ENCODE measurements at regions not wholly inside any gene's neighbourhood (a gene's known extent, or its start where the extent isn't known, plus 50 kb on each side); places are given as distances from the start of the nearest gene placed in this dataset.
A peak's percentile ranks its signal among the peaks of the same experiment; 100 is the strongest.
"Not testable (repeated sequence)": the region's sequence is repeated elsewhere in the genome, so short reads cannot be mapped to it uniquely, and the experiment has no call there.

- H3K9me3 ChIP-seq, result no peaks in the 10 kb centered on the region
- TF ChIP-seq POLR2A (IDR thresholded peaks at IDR 0.05) (no peak), CTCF (IDR thresholded peaks at IDR 0.05) (no peak)
- peaks cover 0 to 74% (median 8%) of the 10 kb centered on the region in 9 donors for H3K27me3 ChIP-seq
- 19 to 22% (median 21%) methylated on average over 7 of the region's 7 CpGs for WGBS, 4 donors
- H3K36me3 ChIP-seq, result no peaks in the 10 kb centered on the region
- intact Hi-C loops (cut with DNase I), result no loop called here
- peak overlapping the region in 6 of 12 donors; percentile 47 to 96 (median 85) for H3K27ac ChIP-seq
- DNase-seq, result no peak
- H3K4me3 ChIP-seq, result peak overlapping the region; percentile 32 to 77 (median 64)
- no peak for ATAC-seq
- H3K4me1 ChIP-seq, result peaks cover 0 to 59% (median 9%) of the 10 kb centered on the region in 12 donors
Observed at GRCh38 chr6:27809067-27809938, 102.9 kb downstream of the OR2B2 start.

- Histone ChIP-seq H3K27ac (peak overlapping the region in 7 of 12 donors; percentile 59 to 96 (median 78)), H3K4me1 (peaks cover 0 to 51% (median 9%) of the 10 kb centered on the region in 12 donors), H3K4me3 (peak overlapping the region; percentile 30 to 78 (median 60)), H3K27me3 (peaks cover 0 to 83% (median 8%) of the 10 kb centered on the region in 9 donors)
- ATAC-seq, result peak in 2 of 4 donors; percentile 2 to 14
- 7 to 14% (median 11%) methylated on average over 19 to 27 of the region's 43 CpGs for WGBS, 4 donors
- H3K9me3 ChIP-seq; intact Hi-C loops (cut with DNase I); H3K36me3 ChIP-seq; DNase-seq: not testable (repeated sequence)
Observed at GRCh38 chr6:27808242-27809066, 103.7 kb downstream of the OR2B2 start.

GRCh38 chr6:27807441-27808241 is 104.6 kb downstream of the OR2B2 start:
- H3K36me3 ChIP-seq; intact Hi-C loops (cut with DNase I); H3K9me3 ChIP-seq: not testable (repeated sequence)
- H3K27me3 ChIP-seq, result peaks cover 0 to 83% (median 8%) of the 10 kb centered on the region in 9 donors
- peaks cover 0 to 47% (median 9%) of the 10 kb centered on the region in 12 donors for H3K4me1 ChIP-seq
- H3K4me3 ChIP-seq, result peak overlapping the region; percentile 30 to 78 (median 60)
- H3K27ac ChIP-seq, result peak overlapping the region in 11 of 12 donors; percentile 34 to 96 (median 71)
- 0 to 1% (median 0%) methylated on average over 34 to 43 of the region's 43 CpGs for WGBS, 4 donors
- TF ChIP-seq POLR2A (IDR thresholded peaks at IDR 0.05), result peak in 1 of 2 donors; percentile 40
- ATAC-seq (peak; percentile 83 to 93 (median 90)), DNase-seq (peak in 4 of 5 donors; percentile 48 to 78 (median 61))

GRCh38 chr6:27806981-27807440 is 105.2 kb downstream of the OR2B2 start:
- H3K27ac ChIP-seq, result peak overlapping the region in 9 of 12 donors; percentile 56 to 96 (median 71)
- peaks cover 0 to 46% (median 9%) of the 10 kb centered on the region in 12 donors for H3K4me1 ChIP-seq
- TF ChIP-seq POLR2A (IDR thresholded peaks at IDR 0.05) (no peak), CTCF (IDR thresholded peaks at IDR 0.05) (no peak)
- H3K4me3 ChIP-seq, result peak overlapping the region; percentile 30 to 78 (median 60)
- no peaks in the 10 kb centered on the region for H3K36me3 ChIP-seq
- ATAC-seq, result no peak
- intact Hi-C loops (cut with DNase I), result no loop called here
- no peaks in the 10 kb centered on the region for H3K9me3 ChIP-seq
- H3K27me3 ChIP-seq, result peaks cover 0 to 83% (median 8%) of the 10 kb centered on the region in 9 donors
- whole genome bisulfite sequencing, 4 donors, result 1 to 4% (median 3%) methylated on average over 19 of the region's 19 CpGs
- no peak for DNase-seq
